ENCODE measurements at regions not wholly inside any gene's neighbourhood (a gene's known extent, or its start where the extent isn't known, plus 50 kb on each side); places are given as distances from the start of the nearest gene placed in this dataset.

DNA sequence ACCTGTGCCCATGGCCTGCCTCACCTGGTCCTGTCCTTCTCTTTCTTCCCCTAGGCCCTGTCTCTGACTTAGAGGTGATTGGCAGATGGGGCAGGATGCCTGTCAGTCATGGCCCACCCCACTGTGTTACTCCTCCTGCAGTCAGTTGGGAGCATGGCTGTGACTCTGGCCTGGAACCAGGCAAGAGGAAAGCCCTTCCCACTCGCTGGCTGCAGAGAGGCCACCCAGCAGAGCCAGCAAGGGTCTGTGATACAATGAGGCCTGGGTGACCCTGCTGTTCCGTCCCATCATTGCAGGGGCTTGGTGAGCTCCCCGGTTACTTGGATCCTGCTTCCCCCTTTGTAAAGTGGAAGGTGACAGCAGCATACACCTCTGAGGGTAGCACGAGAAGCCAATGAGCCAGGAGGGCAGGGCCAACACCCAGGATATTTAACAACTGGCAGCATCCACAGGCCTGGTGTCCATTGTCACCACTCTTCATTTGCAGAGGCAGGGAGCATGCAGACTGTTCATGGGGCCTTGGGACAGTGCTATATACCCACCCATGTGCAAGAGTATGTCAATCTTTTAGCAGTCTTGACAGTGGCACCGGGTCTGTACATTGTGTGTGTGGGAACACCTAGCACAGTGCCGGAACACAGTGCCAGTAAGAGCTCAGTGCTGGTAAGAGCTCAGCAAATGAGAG, 191.0 kb upstream of the C1orf174 start:
- DNase-seq, result no peak

DNA sequence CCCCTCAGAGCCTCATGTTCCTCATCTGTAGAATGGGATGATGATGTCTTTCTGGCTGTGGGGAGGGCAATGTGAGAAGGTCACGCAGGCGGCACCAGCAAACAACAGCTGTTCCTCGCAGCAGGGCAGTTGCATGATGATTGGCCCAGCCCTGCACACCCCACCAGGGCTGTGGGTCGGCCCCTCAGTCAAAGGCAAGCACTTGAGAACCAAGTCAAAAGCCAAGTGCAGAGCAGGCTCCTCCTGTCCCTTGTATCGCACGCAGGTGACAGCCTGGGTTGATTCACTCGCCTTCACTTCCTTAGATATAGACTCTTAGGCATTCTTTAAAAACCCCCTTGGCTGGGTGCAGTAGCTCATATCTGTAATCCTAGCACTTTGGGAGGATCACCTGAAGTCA, 191.9 kb upstream of the C1orf174 start:
- no peak for DNase-seq

DNA sequence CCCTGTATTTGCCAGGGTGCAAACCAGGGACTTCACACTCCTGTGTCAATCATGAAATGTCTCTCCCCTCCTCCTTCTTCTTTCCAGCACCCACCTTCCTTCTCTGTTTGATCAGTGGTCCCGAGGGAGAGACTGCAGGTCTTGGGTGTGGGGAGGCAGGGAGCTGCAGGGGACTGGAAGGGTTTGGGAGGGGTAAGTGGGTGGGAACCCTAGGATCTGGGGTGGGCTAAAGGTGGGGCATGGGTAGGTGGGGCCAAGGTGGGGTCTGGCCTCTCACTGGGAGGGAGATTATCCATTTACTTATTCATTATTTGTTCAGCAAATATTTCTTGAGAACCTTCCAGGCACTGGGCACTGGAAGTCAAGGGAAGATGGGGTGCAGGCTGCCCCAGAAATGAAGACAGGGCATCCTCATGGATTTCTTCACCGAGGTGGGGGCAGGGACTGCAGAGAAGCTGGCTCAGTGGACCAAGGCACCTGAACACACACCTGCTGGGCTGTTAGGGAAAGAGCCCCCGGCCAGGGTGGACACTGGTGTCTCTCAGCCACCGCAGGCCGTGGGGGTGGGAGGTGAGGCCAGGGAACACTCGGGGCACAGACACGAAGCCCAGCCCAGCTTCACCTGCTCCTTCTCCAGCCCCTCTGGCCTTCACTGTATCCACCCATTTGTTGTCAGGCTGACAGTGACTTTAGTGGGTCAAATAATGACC, 193.9 kb upstream of the C1orf174 start:
- DNase-seq, result no peak

DNA sequence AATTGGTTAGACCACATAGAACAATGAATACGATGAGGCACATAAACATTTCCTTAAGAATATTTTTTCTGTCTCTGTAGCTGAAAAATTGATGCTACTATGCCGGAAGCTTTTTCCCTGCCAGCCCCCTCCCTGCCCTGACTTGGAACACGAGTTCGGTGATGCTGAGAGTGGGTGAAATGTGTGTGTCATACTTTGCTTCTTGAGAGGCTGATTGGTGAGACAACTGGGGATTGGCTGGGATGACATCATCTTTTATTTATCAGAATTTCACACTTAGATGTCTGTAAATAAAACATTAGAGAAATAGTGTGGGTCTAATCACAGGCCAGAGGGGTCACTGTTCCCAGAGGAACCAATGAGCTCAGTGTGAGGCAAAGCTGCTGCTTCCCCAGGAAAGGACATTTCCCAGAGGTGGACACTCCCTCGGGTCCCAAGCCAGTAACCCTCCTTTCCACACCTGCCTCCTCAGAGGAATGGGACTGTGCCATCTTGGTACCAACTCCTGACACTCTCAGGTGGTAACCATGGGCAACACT, 195.4 kb upstream of the C1orf174 start:
- no peak for DNase-seq

DNA sequence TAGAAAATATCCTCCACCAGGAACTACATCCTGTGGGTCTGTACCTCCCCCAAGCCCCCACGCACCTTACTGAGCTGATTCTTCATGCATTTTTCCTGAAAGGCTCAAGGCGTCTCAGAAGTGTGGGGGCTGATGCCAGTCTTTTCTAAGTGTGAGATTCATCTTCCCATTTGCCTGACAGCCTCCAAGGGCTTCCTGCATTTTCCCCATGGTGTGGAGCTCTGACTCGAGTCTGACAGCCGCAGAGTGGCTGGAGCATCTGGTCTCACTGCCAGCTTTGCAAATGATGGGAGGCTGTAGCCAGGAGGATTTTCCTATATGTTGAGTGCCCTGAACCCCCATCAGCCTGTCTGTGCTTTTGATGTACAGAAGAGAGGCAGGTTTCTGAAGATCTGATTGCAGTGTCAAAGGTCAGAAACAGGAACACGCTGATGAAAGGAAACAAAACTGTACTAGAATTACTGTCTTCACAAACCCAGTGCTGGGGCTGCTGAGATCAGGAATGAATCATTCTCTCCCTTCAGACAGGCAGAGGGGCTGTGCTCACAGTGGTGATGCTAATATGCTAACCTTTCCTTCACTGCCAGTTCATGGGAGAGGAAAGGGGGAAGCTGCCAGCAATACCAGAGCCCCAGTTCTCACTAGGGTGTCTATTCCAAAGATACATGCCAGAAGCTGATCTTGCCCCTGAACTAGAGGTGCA, 201.5 kb upstream of the C1orf174 start:
- DNase-seq, result no peak

DNA sequence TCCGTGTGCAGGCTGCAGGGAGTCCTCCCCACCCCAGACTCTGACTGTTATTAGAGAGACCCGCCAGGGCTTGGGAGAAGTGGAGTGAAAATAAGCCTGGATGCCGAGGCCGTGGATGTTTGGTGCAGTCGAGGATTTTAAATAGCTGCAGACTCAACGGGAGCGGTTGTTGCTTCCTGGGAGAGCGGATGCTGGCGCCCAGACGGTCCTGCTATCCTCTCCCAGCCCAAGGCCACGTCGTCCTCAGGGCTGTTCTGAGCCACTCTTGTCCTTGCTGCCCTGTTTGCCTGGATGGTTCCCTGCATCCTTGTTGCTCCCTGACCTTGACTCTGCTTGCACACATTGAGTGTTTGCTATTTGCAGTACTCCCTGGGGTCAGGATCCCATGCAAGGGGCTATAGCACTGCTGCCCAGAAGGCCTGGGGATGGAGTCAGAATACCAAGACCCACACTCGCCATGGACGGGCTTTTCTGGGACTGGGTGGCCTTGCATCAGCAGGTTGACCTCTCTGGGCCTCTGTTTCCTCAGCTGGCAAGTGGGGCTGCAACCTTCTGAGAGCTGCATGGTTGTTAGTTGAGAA, 205.3 kb upstream of the C1orf174 start:
- no peak for DNase-seq

DNA sequence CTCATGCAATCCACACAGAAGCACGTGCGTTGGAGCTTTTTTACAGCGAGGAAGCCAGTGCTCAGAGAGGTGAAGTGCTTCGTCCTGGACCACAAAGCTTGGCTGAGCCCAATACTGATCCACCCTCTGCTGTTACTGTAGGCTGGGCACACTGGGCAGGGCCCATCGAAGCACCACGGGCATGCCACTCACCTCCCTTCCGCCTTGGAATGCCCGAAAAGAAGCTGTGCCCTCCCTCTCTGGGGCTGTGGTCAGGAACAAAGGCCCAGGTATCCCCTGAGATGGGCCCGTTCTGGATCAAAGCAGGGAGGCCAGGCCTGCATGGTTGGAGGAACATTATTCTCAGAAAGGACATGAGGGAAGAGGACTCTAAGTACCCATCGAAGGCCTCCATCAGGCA, 206.7 kb upstream of the C1orf174 start:
- DNase-seq, result no peak

DNA sequence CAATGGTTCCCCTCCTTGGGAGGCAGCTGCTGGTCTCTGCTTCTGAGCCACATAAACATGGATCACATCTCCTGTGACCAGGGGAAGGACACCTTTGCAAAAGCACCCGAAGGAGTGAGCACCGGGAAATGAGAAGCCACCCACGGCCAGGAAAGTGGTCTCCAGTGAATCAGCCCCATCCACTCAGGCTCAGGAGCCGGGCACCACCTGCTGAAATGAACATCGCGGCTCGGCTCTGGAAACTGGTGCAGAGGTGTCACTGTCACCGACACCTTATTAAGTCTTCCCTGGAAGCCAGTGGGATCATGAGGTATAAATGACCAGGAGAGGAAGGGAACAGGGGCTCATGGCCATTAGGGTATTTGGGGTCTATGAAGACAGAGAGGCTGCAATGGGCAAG, 207.2 kb upstream of the C1orf174 start:
- no peak for DNase-seq

DNA sequence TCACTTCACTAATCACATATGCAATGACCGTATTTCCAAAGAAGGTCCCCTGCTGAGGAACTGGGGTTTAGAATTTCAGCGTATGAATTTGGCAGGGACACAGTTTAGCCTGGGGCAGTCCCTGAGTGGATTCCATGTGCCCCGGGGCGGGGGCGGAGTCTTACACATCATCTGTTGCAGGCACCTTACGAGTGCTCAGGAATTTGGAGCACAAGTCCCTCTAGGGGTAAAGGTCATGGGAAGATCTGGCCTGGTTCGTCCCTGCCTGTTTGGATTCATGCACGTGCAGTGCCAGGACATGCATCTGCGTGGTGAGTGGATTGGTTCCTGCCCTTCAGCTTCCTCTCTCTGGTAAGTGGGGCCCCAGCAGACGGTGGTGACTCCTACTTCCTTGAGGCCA, 208.3 kb upstream of the C1orf174 start:
- no peak for DNase-seq

DNA sequence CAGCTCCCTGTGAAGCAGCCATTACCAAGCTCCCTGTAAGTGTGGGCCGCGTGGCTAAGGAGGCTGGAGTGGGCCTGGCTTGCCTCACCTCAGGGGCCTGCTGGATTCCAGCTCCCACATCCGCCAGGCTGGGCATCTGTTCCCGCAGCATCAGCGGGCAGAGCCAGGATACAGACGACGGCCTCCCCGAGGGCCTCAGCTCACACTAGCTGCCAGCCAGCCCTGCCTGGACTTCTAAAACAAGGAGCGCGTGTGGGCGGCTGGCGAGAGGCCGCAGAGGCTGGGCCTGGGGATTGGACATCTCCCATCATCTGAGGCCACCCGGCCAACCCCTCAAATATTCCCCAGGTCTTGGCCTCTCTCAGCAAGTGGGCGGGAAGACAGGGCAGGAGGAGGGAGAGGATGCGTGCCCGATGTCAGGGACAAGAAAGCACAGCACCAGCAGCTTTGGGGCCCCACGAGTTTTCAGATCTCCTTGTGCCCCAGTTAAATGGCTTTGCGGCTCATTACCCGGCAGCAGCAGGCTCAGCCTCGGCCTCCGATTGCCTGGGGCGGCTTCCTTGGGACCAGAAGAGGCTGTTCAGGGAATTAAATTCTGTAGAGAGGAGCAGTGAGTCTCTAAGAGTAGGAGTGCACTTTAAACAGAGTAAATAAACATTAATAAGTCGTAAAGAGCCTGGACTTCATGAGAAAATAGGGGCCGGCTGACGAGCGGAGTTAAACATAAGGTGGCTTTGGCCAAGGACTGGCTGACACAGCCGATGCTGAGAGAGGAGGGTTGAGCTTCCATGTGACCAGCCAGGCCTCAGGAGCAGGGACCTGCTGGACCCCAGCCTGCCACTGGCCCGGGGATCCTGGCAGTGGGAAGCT, 208.9 kb upstream of the C1orf174 start:
- no peak for DNase-seq

DNA sequence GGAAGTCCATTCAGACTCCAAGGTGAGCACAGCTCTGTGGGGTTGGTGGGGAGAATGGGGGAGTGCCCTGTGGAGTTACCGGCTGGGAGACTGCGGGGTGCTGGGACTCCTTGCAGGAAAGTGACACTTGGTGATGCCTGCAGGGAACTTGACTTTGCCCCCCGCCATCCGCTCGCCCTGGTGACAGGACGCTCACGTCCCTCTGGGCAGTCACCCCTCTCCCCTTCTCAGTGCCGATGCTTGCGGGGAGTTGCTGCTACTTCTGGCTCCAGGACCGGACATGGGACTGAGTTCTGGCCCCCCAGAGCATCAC, 209.5 kb upstream of the C1orf174 start:
- no peak for DNase-seq

DNA sequence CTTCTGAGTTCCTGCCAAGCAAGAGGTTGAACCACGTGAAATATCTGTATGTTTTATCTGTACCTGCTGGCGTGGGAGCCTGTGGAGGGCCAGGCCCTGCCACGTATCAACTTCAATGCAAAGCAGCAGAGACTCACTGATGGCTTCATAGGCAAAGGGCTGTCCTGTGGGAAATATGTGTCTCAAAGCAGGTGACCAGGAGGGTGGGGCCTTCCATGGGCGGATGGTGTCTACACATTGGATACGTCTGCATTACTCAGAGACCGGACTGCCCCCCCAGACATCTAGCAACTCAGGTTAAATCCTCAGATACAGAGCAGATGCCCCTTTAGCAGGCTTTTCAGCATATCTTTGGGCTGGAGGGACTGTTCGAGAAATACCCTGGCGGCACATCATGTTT, 210.8 kb upstream of the C1orf174 start:
- no peak for DNase-seq

DNA sequence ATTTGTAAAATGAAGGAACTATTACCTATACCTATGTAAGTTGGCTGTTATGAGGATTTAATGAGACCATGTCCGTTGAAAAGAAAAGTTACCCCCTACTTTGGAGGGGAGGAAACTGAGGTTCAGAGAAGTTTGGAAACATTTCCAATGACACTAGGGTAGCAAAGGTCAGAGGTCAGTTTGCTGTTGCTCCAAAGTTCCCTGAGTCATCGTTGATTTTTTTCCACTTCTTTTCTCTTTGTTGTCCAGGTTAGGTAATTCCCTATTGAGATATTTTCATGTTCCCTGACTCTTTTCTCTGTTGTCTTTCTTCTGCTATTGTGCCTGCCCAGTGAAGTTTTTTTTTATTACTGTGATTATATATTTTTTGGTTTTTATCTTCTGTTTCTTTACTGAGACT, 213.8 kb upstream of the C1orf174 start:
- no peak for DNase-seq

DNA sequence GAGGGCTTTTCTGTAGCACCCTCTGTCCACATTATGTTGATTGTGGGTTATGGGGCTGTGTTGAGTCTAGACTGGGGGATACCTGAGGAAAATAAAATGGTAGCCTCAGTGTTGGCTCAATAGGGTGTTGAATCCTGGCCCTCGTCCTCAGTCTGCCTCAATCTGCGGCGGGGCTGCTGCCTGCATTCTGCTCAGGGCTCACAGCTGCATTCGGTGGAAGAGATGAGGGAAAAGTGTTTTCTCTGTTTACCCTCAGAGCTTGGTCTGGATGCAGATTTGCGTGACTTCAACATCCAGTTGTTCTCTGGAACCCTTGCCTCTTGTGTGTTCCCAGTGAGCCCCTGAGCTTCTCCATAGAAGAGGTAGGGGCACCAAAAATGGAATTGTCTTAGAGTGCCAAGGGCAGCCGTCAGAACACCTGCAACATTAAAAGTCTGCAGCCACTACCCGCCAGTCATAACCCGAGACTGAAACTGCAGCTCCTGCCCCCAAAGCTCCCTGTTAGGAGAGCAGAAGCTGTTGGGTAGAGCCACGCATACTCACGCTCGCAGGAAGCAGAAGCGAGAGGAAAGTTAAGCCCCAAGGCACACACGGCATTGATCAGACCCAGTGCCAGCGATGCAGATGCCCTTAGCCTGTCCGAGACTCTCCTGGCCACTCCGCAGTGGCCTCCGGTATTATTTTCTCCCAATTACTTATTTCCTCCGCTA, 215.3 kb upstream of the C1orf174 start:
- DNase-seq, result no peak

DNA sequence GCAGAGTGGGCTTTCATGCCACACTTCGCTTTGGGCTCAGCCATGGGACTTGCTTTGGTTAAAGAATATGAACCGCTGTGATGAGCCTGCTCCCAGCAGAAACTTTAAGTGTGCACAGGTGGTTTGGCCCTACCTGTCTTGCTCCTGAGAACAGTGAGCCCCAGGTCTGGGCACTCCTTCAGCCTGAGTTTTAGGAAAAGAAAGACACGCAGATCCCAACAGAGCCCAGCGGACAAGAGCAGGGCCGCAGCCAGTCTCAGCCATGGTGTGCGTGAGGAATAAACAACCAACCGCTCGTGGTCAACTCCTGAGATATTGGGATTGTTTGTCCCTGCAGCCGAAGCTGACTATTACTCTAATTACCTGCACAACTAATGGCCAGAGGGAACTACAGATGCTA, 217.1 kb upstream of the C1orf174 start:
- no peak for DNase-seq

DNA sequence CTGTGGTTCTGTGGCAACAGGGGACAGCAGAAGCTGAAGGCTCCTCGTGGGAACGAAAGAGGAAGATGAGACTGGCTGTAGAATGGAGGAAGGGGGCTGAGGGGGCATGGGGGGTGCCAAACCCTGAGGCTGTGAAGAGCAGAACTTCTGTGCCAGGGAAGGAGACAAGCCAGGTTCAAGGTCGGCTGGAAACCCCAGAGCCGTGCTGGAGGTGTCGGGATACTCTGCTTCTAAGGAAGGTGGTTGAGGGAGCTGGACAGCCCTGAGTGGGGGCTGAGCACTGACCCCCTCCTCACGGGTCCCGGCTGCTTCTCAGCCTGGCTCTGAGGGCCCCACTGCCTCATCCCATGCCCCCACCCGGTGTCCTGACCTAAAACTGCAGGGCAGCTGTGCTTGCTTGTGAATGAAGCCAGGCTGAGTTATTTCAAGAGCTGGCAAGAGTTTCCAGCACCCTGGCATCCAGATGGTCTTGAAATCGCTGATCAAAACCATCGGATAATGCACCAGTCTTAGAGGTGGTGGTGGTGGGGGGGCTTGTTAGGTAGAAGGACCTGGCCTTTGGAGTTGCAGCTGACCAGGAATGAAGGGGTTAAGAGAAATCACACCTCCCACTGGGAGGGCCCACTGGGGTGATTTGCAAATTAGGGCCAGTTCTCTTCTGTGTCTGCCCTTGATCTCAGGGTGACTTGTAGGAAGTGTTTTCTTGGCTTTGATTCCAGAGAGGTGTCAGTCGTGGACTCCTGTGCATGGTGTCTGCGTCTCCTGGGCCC, 218.9 kb upstream of the C1orf174 start:
- no peak for DNase-seq

DNA sequence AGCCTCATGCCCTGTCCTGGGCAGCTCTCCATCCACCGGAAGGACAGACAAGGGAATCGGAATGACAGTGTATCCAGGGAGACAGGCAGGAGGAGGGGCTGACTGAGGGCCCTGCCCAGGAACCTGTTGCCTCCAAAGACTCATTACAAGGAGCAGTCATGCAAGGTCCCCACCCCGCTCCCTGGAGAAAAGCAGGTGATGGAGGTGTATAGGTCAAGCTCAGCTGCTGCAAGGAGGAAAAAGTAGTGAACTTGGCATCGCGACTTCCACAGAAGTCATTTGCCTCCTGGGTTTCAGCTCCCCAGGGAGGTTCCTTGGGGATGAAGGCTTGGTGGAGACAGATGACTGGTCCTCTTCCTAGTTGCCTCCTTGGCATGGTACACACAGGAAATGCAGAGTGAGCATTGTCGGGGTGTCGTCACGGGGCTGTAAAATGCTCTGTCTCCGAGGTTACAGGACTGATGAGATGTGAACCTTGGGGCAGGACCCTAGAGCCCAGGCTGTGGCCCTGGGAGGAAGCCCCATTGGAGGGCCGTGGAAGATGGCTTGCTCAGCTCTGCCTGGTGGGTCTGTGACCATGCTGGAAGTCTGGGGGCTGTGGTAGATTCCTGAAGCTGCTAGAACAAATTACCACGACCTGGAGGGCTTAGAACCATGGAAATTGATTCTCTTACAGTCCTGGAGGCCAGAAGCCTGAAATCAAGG, 219.6 kb upstream of the C1orf174 start:
- no peak for DNase-seq

DNA sequence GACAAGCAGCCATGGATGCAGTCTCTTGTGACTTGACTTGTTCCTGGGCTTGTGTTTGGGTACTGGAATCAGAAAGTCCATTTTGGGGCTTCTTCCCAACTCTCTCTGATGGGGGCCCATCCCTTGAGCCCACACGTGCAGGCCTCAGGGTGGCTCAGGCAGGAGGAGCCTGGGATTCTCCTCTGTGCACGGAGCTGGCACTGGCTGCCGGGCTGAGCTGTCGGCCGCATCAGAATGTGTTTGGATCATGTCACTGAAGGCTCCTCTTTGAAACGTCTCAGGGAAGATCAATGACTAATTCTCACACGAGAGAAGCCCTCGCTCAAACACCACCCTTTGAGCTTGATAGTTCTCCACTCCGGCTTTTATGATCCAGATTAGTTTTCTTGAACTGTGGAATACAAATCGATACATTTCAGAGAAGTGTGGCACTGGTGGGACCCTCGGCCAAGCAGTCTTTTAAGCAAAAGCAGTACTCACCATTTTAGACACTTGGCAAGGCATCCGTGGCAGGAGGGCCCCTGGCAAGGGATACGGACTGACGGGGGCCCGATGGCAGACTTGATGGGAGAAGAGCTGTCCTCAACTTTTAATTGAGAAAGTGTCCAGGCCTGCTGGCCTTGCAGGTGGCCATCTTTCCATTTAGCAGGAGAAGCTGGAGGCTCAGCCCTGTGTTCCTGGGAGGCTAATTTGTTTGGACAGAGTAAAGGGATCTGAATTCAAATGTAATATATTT, 220.7 kb upstream of the C1orf174 start:
- no peak for DNase-seq

DNA sequence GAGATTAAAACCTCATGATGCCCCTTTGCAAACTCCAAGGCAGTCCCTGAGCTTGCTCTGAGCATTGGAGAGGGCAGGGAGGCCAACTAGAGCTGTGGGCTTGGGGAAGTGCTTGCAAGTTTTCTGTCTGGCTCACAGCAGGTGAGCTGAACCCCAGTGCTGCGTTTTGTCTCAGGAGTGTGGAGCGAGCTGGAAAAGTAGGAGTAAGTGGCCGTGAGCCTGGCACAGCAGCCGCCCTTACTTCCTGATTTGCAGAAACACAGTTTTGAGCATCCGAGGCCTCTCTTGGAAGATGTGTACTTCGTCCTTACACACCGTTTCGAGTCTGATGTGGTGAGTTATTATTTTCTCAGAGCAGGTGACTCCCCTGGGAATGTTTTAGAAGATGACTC, 221.2 kb upstream of the C1orf174 start:
- no peak for DNase-seq
